ENCODE measurements at regions not wholly inside any gene's neighbourhood (a gene's known extent, or its start where the extent isn't known, plus 50 kb on each side); places are given as distances from the start of the nearest gene placed in this dataset.

GRCh38 chr7:50159154-50159553, 66.1 kb upstream of the ZPBP start:
- no peaks in the 10 kb centered on the region for H3K4me1 ChIP-seq (ENCODE audit: control insufficient read depth, extremely low read depth, insufficient read depth, low read length)
- no peaks in the 10 kb centered on the region for H3K27me3 ChIP-seq (ENCODE audit: control insufficient read depth in 2 of 2, insufficient read depth in 2 of 2, low read length in 2 of 2)
- no peaks in the 10 kb centered on the region for H3K79me2 ChIP-seq (ENCODE audit: control insufficient read depth, insufficient read depth, low read length)
- H3K9me1 ChIP-seq (replicated peaks; ENCODE audit: control insufficient read depth, extremely low read depth, insufficient read depth, low read length), result no peaks in the 10 kb centered on the region
- DNase-seq (ENCODE audit: low read depth, low spot score) (no peak), FAIRE-seq (no peak)
- H3K9me3 ChIP-seq (replicated peaks; ENCODE audit: control insufficient read depth, insufficient read depth, low read length), result no peaks in the 10 kb centered on the region
- intact Hi-C loops (cut with micrococcal nuclease), result no loop called here
- dilution Hi-C loops (cut with MboI; ENCODE audit: extremely low pct_ligation_motif_present, low sequenced_read_pairs), result no loop called here
- BruUV-seq (replicated peaks), result no TSS peak
- CTCF ChIA-PET, result interaction anchor here (1.2 kb wide), 1 partner anchor 1002 kb away, joined by 3 read pairs; no protein-coding TSS in a partner anchor
- H2AFZ ChIP-seq (ENCODE audit: low read depth, low read length), result no peak overlapping the region
- POLR2A ChIA-PET, result no interaction called here
- H3K27ac ChIP-seq (ENCODE audit: insufficient read depth, low read depth, low read length), result no peak overlapping the region
- H3K4me2 ChIP-seq (ENCODE audit: insufficient read depth, low read length), result no peak overlapping the region
- H3K9ac ChIP-seq (replicated peaks; ENCODE audit: extremely low read depth, insufficient read depth, low read length), result no peak overlapping the region
- H3K4me3 ChIP-seq (replicated peaks in 1 of 3; ENCODE audit: insufficient read depth in 1 of 3, low read depth in 1 of 3, low read length in 3 of 3), result no peak overlapping the region
- no peaks in the 10 kb centered on the region for H3K36me3 ChIP-seq (ENCODE audit: control insufficient read depth in 2 of 2, extremely low read depth in 1 of 2, insufficient read depth in 2 of 2, low read length in 2 of 2)
- no peak for TF ChIP-seq POLR2AphosphoS5 (IDR thresholded peaks at IDR 0.05; ENCODE audit: insufficient read depth, low read depth, low read length)
- no peak for TF ChIP-seq JUN (IDR thresholded peaks at IDR 0.05; ENCODE audit: borderline replicate concordance, insufficient read depth, insufficient read length, low read depth)
- TF ChIP-seq GATA2 (IDR thresholded peaks at IDR 0.05; ENCODE audit: insufficient read depth, insufficient read length, low read depth, low read length), result no peak
- no peak for TF ChIP-seq MAX (IDR thresholded peaks at IDR 0.05; ENCODE audit: insufficient read depth, insufficient read length)
- TF ChIP-seq POLR2A (IDR thresholded peaks at IDR 0.05; ENCODE audit: low read depth, low read length), result no peak
- TF ChIP-seq FOS (IDR thresholded peaks at IDR 0.05; ENCODE audit: borderline replicate concordance, insufficient read depth, low read length), result no peak
- TF ChIP-seq EZH2 (IDR thresholded peaks at IDR 0.05; ENCODE audit: borderline replicate concordance, low read depth, low read length, severe bottlenecking), result no peak
- TF ChIP-seq MYC (IDR thresholded peaks at IDR 0.05; ENCODE audit: low read depth, low read length), result no peak
- no peak for TF ChIP-seq CTCF (IDR thresholded peaks at IDR 0.05; ENCODE audit: extremely low read depth in 1 of 2, insufficient read depth in 1 of 2, low read depth in 1 of 2, low read length in 2 of 2)
- H4K20me1 ChIP-seq (replicated peaks; ENCODE audit: control insufficient read depth, extremely low read depth, insufficient read depth, low read length), result no peaks in the 10 kb centered on the region

Data from endothelial cell of umbilical vein (primary cell).